Coronary artery (tissue), 2 donors: ENCODE measurements at regions not wholly inside any gene's neighbourhood (a gene's known extent, or its start where the extent isn't known, plus 50 kb on each side); places are given as distances from the start of the nearest gene placed in this dataset.
"Not testable (repeated sequence)": the region's sequence is repeated elsewhere in the genome, so short reads cannot be mapped to it uniquely, and the experiment has no call there.

Experiments
- DNase-seq: peaks from one replicate; pipeline ENCODE4 v3.0.0-alpha.2; 2017; ENCODE audit warnings: low spot score
- H3K27ac ChIP-seq, 2 donors: fragments of 200-600 bp; sonication (generic); one replicate each; pipeline ENCODE4 v1.5.1; 2016 to 2019
- H3K4me3 ChIP-seq: fragments of 200-600 bp; sonication (generic); 2 replicates; pipeline ENCODE4 v1.5.1; 2016; ENCODE audit warnings: mild to moderate bottlenecking, moderate library complexity
- TF ChIP-seq, protein P1 (sequence below): fragments of 200-600 bp; sonication (generic); IDR thresholded peaks from one replicate; pipeline ENCODE4 v1.5.1; 2019; ENCODE audit warnings: antibody characterized with exemption

DNA sequence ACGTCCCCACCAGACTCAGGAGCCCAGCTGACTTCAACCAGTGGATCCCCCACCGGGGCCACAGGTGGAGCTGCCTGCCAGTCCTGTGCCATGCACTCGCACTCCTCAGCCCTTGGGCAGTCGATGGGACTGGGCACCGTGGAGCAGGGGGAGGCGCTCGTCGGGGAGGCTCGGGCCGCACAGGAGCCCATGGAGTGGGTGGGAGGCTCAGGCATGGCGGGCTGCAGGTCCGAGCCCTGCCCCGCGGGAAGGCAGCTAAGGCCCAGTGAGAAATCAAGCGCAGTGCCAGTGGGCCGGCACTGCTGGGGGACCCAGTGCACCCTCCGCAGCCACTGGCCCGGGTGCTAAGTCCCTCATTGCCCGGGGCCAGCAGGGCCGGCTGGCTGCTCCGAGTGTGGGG lies 52.3 kb upstream of the LRRC30 start:
- H3K4me3 ChIP-seq, H3K27ac ChIP-seq, DNase-seq: not testable (repeated sequence)

DNA sequence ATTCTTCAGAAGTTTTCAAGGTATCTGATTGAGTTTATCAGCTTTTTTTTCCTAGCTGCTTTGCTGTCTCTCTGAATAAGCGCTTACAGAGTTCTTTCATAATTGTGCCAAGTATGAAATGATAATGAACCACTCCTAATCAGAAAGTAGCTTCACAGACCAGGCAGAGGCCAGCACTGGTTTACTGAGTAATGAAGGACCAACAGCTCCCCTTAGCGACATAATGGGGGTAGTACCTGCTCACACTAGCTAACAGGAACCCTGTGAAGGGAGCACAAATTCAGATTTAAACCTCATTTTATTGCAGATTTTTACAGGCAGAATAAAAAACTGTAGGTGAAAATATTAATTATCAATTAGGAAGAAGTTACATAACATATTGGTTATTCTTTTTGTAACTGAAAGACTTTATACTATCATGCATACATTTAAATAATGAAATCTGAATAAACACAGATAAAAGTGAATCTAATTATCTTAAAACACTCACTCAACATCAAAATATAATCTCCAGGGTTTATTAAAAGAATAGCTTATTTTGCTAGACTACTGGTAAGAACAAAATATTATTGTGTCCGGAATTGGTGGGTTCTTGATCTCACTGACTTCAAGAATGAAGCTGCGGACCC lies 53.7 kb upstream of the LRRC30 start:
- H3K27ac ChIP-seq = no peak overlapping the region
- H3K4me3 ChIP-seq = no peak overlapping the region
- DNase-seq = no peak
- TF ChIP-seq, protein P1, sequence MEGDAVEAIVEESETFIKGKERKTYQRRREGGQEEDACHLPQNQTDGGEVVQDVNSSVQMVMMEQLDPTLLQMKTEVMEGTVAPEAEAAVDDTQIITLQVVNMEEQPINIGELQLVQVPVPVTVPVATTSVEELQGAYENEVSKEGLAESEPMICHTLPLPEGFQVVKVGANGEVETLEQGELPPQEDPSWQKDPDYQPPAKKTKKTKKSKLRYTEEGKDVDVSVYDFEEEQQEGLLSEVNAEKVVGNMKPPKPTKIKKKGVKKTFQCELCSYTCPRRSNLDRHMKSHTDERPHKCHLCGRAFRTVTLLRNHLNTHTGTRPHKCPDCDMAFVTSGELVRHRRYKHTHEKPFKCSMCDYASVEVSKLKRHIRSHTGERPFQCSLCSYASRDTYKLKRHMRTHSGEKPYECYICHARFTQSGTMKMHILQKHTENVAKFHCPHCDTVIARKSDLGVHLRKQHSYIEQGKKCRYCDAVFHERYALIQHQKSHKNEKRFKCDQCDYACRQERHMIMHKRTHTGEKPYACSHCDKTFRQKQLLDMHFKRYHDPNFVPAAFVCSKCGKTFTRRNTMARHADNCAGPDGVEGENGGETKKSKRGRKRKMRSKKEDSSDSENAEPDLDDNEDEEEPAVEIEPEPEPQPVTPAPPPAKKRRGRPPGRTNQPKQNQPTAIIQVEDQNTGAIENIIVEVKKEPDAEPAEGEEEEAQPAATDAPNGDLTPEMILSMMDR = peak; percentile 28

DNA sequence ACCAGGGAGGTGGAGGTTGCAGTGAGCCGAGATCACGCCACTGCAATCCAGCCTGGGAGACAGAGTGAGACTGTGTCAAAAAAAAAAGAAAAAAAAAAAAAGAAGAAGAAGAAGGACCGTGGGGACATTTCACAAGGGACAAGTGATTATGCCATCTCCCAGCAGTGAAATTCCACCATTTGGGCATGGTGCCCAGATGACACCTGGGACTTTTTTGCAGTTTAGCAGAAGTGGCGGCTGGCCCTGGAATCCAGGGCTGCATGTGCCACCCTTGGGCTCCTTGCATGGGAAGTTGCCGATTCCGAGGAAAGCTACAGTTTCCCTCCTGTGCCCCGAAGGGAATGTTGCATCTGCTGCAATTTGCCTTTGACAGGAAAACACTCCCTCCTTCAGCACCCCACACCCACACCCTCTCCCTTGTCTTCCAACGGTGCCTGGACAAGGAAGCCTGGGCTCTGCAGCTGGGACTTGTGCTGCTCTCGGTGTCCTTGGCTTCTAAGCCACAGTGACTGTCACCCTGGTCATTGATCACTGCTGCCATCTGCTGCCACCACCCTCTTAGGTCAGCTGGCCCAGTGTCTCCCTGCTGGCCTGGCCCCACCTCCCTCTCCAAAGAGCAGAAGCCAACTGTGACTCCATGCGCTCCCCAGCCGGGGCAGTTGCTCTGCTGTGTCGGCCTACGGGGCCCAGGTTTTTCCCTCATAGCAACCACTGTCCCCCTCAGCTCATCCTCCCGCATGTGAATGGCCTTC lies 56.4 kb upstream of the LRRC30 start:
- TF ChIP-seq, protein P1 = no peak
- H3K4me3 ChIP-seq = no peak overlapping the region
- no peak overlapping the region for H3K27ac ChIP-seq
- DNase-seq = no peak

DNA sequence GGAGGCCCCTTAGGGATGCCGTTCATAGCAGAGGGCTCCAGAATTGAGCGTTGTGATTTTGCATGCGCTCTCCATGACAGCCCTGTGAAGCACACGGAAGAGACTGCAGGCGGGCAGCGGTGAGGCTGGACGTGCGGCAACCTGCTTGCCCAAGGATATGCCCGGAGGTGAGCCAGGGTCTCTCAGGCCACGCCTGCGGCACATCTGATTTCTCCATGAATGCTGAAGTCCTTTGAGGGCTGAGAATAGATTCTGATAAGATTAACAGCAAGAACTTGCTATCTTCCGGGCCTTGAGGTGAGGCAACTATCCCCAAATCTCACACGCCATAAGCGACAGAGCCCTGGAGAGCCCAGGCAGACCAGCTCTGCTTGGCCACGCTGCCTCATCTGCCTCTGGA lies 55.6 kb upstream of the LAMA1 start:
- no peak for DNase-seq
- TF ChIP-seq, protein P1 = no peak
- no peak overlapping the region for H3K27ac ChIP-seq
- H3K4me3 ChIP-seq = no peak overlapping the region

DNA sequence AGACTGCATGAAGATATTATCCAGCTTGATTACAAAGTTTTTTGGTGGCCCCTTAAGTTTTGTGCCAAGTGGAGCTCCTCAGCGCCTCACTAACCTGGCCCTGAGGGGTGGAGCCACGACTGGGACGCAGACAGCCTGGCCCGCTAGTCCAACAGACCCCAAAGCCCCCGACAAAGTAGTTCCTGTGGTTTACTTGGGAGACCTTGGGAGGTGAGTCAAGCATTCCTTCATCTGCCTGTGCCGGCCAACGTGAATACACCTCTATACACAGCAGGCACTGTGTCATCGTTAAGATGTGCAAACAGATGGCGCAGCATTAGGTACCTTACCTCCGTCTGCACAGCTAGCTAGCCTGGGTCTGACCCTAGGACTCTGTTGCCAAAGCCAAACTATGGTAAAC lies 55.0 kb upstream of the LAMA1 start:
- no peak for DNase-seq
- Histone ChIP-seq H3K4me3 (no peak overlapping the region), H3K27ac (no peak overlapping the region)
- TF ChIP-seq, protein P1 = no peak

DNA sequence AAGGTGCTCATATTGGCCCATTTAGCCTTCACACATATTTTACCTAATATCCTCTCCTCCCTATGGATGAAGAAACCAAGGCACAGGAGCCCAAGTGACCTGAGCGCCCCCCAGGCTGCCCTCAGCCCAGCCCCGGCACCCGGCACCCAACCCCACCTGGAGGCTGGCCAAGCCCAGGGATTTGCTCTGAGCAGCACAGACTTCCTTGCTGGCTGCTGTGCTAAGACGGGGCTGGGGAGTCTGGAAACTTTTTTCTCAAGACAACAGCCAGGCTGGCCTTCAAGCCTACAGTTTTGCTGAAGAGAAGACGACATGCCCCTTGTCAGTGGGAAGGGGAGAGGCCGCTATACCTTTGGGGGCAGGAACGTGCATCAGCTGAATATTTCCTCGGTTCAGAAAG lies 52.7 kb upstream of the LAMA1 start:
- H3K4me3 ChIP-seq = no peak overlapping the region
- TF ChIP-seq, protein P1 = no peak
- DNase-seq = no peak
- H3K27ac ChIP-seq = no peak overlapping the region

DNA sequence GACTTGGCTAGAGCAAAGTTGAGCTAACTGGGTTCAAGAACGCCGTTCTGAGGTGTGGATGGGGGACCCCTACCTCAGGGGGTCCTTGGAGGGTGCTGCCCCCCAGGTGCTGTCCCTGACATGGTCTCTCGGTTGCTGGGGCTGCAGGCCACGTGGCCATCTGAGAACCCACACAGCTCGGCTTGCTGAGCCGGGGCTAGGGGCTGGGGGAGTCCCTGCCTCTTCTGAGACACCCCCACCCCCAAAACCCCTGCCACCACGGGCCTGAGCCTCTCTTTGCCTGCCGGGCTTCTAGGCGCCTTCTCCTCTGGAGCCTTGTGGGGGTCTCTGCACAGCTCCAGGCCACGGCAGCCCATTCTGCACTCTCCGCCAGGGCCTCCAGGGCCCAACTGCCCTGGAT lies 52.0 kb upstream of the LAMA1 start:
- TF ChIP-seq, protein P1 = no peak
- Histone ChIP-seq H3K4me3 (no peak overlapping the region), H3K27ac (no peak overlapping the region)
- DNase-seq = no peak
